Loucy (cell line): ENCODE measurements at regions not wholly inside any gene's neighbourhood (a gene's known extent, or its start where the extent isn't known, plus 50 kb on each side); places are given as distances from the start of the nearest gene placed in this dataset.

Experiments used
- H2AFZ ChIP-seq: fragments of 200-600 bp; sonication (generic); 2 replicates; pipeline ENCODE4 v1.6.0; 2016; ENCODE audit warnings: antibody characterized with exemption, mild to moderate bottlenecking, low read length, moderate library complexity
- H3F3A ChIP-seq: fragments of 200-600 bp; 2 replicates; pipeline ENCODE4 v1.6.0; 2016; ENCODE audit warnings: antibody characterized with exemption, low read depth, mild to moderate bottlenecking
- H3K27me3 ChIP-seq: fragments of 200-600 bp; sonication (generic); 2 replicates; pipeline ENCODE4 v1.6.1; 2014; ENCODE audit warnings: low read length, mild to moderate bottlenecking; ENCODE audit not compliant: insufficient read depth, poor library complexity, severe bottlenecking
- H3K36me3 ChIP-seq: fragments of 200-600 bp; sonication (generic); 2 replicates; pipeline ENCODE4 v1.6.1; 2016; ENCODE audit warnings: low read length; ENCODE audit not compliant: insufficient read depth
- H3K4me1 ChIP-seq: fragments of 200-600 bp; sonication (generic); 2 replicates; pipeline ENCODE4 v1.5.1; 2014; ENCODE audit warnings: low read length, mild to moderate bottlenecking; ENCODE audit not compliant: insufficient read depth, poor library complexity, severe bottlenecking
- H3K4me2 ChIP-seq: fragments of 200-600 bp; sonication (generic); 2 replicates; pipeline ENCODE4 v1.6.0; 2014; ENCODE audit warnings: antibody characterized with exemption, low read length, low read depth, mild to moderate bottlenecking; ENCODE audit not compliant: poor library complexity, severe bottlenecking
- H3K4me3 ChIP-seq: fragments of 200-600 bp; sonication (generic); 2 replicates; pipeline ENCODE4 v1.5.1; 2014; ENCODE audit warnings: low read length, mild to moderate bottlenecking, mixed read lengths; ENCODE audit not compliant: poor library complexity, severe bottlenecking
- H3K79me2 ChIP-seq: fragments of 200-600 bp; sonication (generic); 2 replicates; pipeline ENCODE4 v1.6.1; 2014; ENCODE audit warnings: low read length; ENCODE audit not compliant: insufficient read depth
- H3K9ac ChIP-seq: fragments of 200-600 bp; sonication (generic); 2 replicates; pipeline ENCODE4 v1.6.0; 2014; ENCODE audit warnings: mild to moderate bottlenecking, low read depth, low read length, moderate library complexity; ENCODE audit not compliant: poor library complexity, severe bottlenecking
- H3K9me2 ChIP-seq: fragments of 200-600 bp; sonication (generic); replicated peaks from 2 replicates; pipeline ENCODE4 v1.6.1; 2016; ENCODE audit warnings: low read depth, low read length, mixed read lengths
- H3K9me3 ChIP-seq: fragments of 200-600 bp; sonication (generic); 2 replicates; pipeline ENCODE4 v1.6.1; 2014; ENCODE audit warnings: mild to moderate bottlenecking, antibody characterized with exemption, low read length, low read depth; ENCODE audit not compliant: insufficient read depth
- H4K20me1 ChIP-seq: fragments of 200-600 bp; sonication (generic); 2 replicates; pipeline ENCODE4 v1.6.0; 2014; ENCODE audit warnings: antibody characterized with exemption, low read length, mild to moderate bottlenecking; ENCODE audit not compliant: insufficient read depth, poor library complexity, severe bottlenecking
- EZH2phosphoT487 ChIP-seq: fragments of 200-600 bp; IDR thresholded peaks from 2 replicates; pipeline ENCODE4 v1.6.1; 2018; ENCODE audit warnings: antibody characterized with exemption, mild to moderate bottlenecking, moderate library complexity, borderline replicate concordance
- TF ChIP-seq, protein P1 (sequence below): fragments of 200-600 bp; sonication (generic); conservative IDR thresholded peaks from 2 replicates; pipeline ENCODE4 v1.5.1; 2014; ENCODE audit warnings: mild to moderate bottlenecking, antibody characterized with exemption, low read length

DNA sequence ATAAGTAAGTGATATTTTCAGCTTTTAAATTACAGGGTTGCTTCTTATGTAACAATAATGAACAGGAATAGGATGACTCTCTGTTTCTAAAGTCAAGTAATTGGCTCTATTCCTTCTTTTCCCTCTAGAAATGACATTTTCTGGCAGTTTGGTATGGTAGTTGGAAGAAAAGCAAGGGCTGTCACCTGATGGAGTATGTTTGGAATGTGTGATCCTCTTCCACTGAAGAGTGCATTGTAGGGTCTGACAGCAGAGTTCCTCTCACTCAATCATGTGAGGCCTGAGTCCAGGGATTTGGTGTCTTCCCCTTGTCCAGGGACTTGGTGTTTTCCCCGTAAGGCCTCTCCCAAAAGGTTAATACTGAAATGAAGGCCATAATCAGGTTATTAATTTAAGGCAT, 233.8 kb upstream of the FBXL7 start:
- TF ChIP-seq EZH2phosphoT487 = no peak
- TF ChIP-seq, protein P1, sequence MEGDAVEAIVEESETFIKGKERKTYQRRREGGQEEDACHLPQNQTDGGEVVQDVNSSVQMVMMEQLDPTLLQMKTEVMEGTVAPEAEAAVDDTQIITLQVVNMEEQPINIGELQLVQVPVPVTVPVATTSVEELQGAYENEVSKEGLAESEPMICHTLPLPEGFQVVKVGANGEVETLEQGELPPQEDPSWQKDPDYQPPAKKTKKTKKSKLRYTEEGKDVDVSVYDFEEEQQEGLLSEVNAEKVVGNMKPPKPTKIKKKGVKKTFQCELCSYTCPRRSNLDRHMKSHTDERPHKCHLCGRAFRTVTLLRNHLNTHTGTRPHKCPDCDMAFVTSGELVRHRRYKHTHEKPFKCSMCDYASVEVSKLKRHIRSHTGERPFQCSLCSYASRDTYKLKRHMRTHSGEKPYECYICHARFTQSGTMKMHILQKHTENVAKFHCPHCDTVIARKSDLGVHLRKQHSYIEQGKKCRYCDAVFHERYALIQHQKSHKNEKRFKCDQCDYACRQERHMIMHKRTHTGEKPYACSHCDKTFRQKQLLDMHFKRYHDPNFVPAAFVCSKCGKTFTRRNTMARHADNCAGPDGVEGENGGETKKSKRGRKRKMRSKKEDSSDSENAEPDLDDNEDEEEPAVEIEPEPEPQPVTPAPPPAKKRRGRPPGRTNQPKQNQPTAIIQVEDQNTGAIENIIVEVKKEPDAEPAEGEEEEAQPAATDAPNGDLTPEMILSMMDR = no peak
- no peaks in the 10 kb centered on the region for H3K9me2 ChIP-seq
- no peaks in the 10 kb centered on the region for H3K4me1 ChIP-seq
- H3K9me3 ChIP-seq = peaks cover 5% of the 10 kb centered on the region; the same call in 1 of the 2 replicates
- H4K20me1 ChIP-seq = no peaks in the 10 kb centered on the region
- no peak overlapping the region for H3K4me3 ChIP-seq
- no peaks in the 10 kb centered on the region for H3F3A ChIP-seq
- no peaks in the 10 kb centered on the region for H3K27me3 ChIP-seq
- H2AFZ ChIP-seq = no peak overlapping the region
- no peak overlapping the region for H3K4me2 ChIP-seq
- H3K36me3 ChIP-seq = no peaks in the 10 kb centered on the region
- no peaks in the 10 kb centered on the region for H3K79me2 ChIP-seq
- no peak overlapping the region for H3K9ac ChIP-seq

DNA sequence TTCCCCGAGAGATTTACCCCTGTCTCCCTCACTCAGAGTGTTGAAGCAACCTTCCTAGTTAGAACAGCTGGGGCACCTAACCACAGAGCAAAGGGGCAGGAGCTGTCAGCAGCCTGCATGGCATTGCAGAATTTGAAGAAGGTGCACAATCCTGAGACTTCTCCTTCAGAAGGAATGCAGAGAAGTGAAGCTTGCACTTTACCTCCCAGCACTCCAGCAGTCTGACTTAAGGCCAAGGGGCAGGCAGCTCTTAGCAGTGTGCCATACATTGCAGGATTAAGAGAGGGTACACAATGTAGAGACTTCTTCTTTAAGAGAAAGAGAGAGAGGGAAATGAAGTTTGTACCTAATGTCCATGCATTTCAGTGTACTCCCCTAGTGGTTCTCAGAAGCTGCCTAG, 236.0 kb upstream of the FBXL7 start:
- no peaks in the 10 kb centered on the region for H3K36me3 ChIP-seq
- no peaks in the 10 kb centered on the region for H3K27me3 ChIP-seq
- H3K9me3 ChIP-seq = no peaks in the 10 kb centered on the region
- H3K9ac ChIP-seq = no peak overlapping the region
- no peak overlapping the region for H3K4me2 ChIP-seq
- H3K4me1 ChIP-seq = no peaks in the 10 kb centered on the region
- H3K4me3 ChIP-seq = no peak overlapping the region
- no peaks in the 10 kb centered on the region for H3K79me2 ChIP-seq
- H3K9me2 ChIP-seq = no peaks in the 10 kb centered on the region
- H2AFZ ChIP-seq = no peak overlapping the region
- TF ChIP-seq EZH2phosphoT487 = no peak
- TF ChIP-seq, protein P1 = no peak
- H3F3A ChIP-seq = no peaks in the 10 kb centered on the region
- H4K20me1 ChIP-seq = no peaks in the 10 kb centered on the region

DNA sequence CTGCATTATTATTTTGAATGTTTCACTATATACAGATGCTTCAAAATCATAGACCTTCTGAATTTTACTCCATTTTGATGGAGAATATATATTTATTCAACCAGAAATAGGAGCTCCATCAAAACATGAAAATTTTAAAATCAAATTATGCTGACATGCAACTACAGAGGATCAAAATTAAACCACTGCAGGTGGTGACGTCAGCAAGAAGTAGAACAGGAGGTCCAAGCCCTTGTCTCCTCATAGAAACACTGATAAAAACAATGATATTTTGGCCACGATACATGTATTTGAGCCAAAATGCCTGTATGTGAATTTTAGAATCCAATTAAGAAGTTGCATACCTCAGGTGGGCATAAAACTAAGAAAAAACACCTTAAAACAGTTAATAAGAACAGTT, 236.6 kb upstream of the FBXL7 start:
- Histone ChIP-seq H3F3A (no peaks in the 10 kb centered on the region), H3K9me2 (no peaks in the 10 kb centered on the region), H3K4me1 (no peaks in the 10 kb centered on the region), H3K4me2 (no peak overlapping the region), H3K9me3 (no peaks in the 10 kb centered on the region), H3K36me3 (no peaks in the 10 kb centered on the region), H3K27me3 (no peaks in the 10 kb centered on the region), H4K20me1 (no peaks in the 10 kb centered on the region), H3K79me2 (no peaks in the 10 kb centered on the region), H3K4me3 (no peak overlapping the region), H2AFZ (no peak overlapping the region), H3K9ac (no peak overlapping the region)
- TF ChIP-seq, protein P1 = no peak
- TF ChIP-seq EZH2phosphoT487 = no peak
